Left kidney (tissue), 1 donor: ENCODE measurements at regions not wholly inside any gene's neighbourhood (a gene's known extent, or its start where the extent isn't known, plus 50 kb on each side); places are given as distances from the start of the nearest gene placed in this dataset.

Source experiments
- DNase-seq: peaks from one replicate; pipeline ENCODE4 v3.0.0-alpha.2; 2013

- no peak for DNase-seq
These were observed 51.5 kb upstream of the RAP1B start for GRCh38 chr12:68559246-68559645.

- DNase-seq, result no peak
These were observed 50.5 kb upstream of the RAP1B start for GRCh38 chr12:68559984-68560850.

GRCh38 chr12:68560851-68561422 is 49.8 kb upstream of the RAP1B start:
- no peak for DNase-seq
